Subcutaneous abdominal adipose tissue (tissue), 5 donors: ENCODE measurements at regions not wholly inside any gene's neighbourhood (a gene's known extent, or its start where the extent isn't known, plus 50 kb on each side); places are given as distances from the start of the nearest gene placed in this dataset.

Source experiments
- H3K27ac ChIP-seq: one replicate; pipeline ENCODE4 v1.7.0; 2013; ENCODE audit warnings: low read depth, mild to moderate bottlenecking, inconsistent platforms, low read length, moderate library complexity
- H3K27me3 ChIP-seq, 5 donors: one replicate each; pipeline ENCODE4 v1.7.0; 2013; ENCODE audit warnings: low read length in 5 of 5, inconsistent platforms in 1 of 5; ENCODE audit not compliant: control insufficient read depth in 5 of 5, insufficient read depth in 4 of 5
- H3K36me3 ChIP-seq, 5 donors: one replicate each; pipeline ENCODE4 v1.7.0; 2013; ENCODE audit warnings: low read length in 5 of 5; ENCODE audit not compliant: control insufficient read depth in 5 of 5, insufficient read depth in 5 of 5
- H3K4me1 ChIP-seq, 5 donors: one replicate each; pipeline ENCODE4 v1.7.0; 2013; ENCODE audit warnings: low read length in 5 of 5, mild to moderate bottlenecking in 3 of 5, moderate library complexity in 1 of 5; ENCODE audit not compliant: control insufficient read depth in 5 of 5, insufficient read depth in 5 of 5
- H3K4me3 ChIP-seq, 5 donors: one replicate each; pipeline ENCODE4 v1.7.0; 2013; ENCODE audit warnings: low read length in 5 of 5, low read depth in 1 of 5
- H3K9ac ChIP-seq, 5 donors: one replicate each; pipeline ENCODE4 v1.7.0; 2013; ENCODE audit warnings: low read length in 5 of 5, mild to moderate bottlenecking in 4 of 5, moderate library complexity in 3 of 5
- H3K9me3 ChIP-seq, 5 donors: one replicate each; pipeline ENCODE4 v1.7.0; 2013; ENCODE audit warnings: low read length in 5 of 5; ENCODE audit not compliant: control insufficient read depth in 5 of 5
- donor health status: healthy.
- donor health status: healthy.
- donor health status: healthy.
- donor health status: healthy.
- donor health status: healthy.

- H3K4me3 ChIP-seq, result no peak overlapping the region
- no peaks in the 10 kb centered on the region for H3K4me1 ChIP-seq
- H3K27me3 ChIP-seq, result no peaks in the 10 kb centered on the region
These were observed 521.3 kb upstream of the LRRN3 start for GRCh38 chr7:110569486-110570205.

DNA sequence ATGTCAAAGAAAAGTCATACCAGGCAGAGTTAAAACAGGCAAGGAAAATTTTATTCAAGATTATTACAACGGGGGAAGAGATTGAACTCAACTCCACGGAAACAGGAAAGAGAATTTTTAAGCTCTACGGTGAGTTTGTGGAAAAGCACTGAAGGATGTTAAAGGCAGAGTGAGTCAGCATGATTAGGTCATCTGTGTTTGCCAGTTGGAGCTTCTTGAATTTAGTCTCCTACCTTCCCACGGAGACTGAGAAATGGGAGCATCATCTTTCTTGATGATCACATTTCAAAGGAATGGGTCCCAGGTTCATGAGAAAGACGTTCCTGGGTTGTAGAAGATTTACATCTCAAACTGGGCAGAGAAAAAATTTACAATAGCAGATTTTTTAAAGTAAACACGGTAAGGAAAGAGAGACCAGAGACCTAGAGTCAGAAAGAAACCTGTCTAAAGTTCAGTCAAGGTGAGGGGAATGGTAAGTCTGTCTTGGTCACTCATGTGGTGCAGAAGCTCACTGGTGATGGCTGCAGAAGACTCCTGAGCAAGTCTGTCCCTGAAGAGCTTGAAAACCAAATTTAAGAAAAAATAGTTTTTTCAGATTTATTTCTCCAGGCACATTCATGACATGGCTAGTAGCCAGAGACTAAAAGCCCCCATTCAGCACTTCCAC lies 516.9 kb upstream of the LRRN3 start:
- H3K9ac ChIP-seq, result no peak overlapping the region
- no peaks in the 10 kb centered on the region for H3K27me3 ChIP-seq
- no peaks in the 10 kb centered on the region for H3K9me3 ChIP-seq
- no peaks in the 10 kb centered on the region for H3K4me1 ChIP-seq
- H3K27ac ChIP-seq, result no peak overlapping the region
- no peak overlapping the region for H3K4me3 ChIP-seq
- no peaks in the 10 kb centered on the region for H3K36me3 ChIP-seq

More at GRCh38 chr7:110569486-110570205, 521.3 kb upstream of the LRRN3 start:
- Histone ChIP-seq H3K9me3 (no peaks in the 10 kb centered on the region), H3K9ac (no peak overlapping the region), H3K36me3 (no peaks in the 10 kb centered on the region), H3K27ac (no peak overlapping the region)

- no peak overlapping the region for H3K27ac ChIP-seq
- H3K4me3 ChIP-seq, result no peak overlapping the region
- H3K9me3 ChIP-seq, result no peaks in the 10 kb centered on the region
- H3K27me3 ChIP-seq, result no peaks in the 10 kb centered on the region
- H3K4me1 ChIP-seq, result peaks cover 0 to 2% (median 0%) of the 10 kb centered on the region in 5 donors
- H3K9ac ChIP-seq, result no peak overlapping the region
- no peaks in the 10 kb centered on the region for H3K36me3 ChIP-seq
These were observed 503.6 kb upstream of the LRRN3 start for GRCh38 chr7:110587294-110587693.

GRCh38 chr7:110590415-110590814 lies 500.5 kb upstream of the LRRN3 start:
- Histone ChIP-seq H3K27ac (no peak overlapping the region), H3K27me3 (no peaks in the 10 kb centered on the region), H3K4me3 (no peak overlapping the region), H3K9me3 (no peaks in the 10 kb centered on the region), H3K36me3 (no peaks in the 10 kb centered on the region), H3K9ac (no peak overlapping the region), H3K4me1 (peaks cover 0 to 2% (median 0%) of the 10 kb centered on the region in 5 donors)

DNA sequence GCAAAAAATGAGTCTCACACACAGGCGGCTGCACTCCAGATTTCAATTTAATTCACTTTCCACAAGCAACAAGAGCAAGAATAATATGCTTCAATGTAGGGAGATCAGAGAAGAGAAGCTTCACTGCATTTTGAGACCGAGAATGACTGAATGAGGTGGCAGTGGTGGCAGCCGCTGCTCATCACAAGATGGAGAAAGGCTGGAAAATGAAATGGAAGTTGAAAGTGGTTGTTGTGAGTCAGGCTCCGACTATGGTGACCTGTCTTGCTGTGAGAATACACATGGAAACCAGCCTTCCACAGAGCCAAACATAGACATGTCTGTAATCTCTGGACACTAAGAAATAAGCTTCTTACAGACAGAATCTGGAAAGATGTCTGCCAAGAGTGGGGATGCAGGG lies 499.6 kb upstream of the LRRN3 start:
- H3K36me3 ChIP-seq, result no peaks in the 10 kb centered on the region
- no peaks in the 10 kb centered on the region for H3K27me3 ChIP-seq
- peaks cover 0 to 2% (median 0%) of the 10 kb centered on the region in 5 donors for H3K4me1 ChIP-seq
- H3K9ac ChIP-seq, result no peak overlapping the region
- H3K27ac ChIP-seq, result no peak overlapping the region
- H3K4me3 ChIP-seq, result no peak overlapping the region
- no peaks in the 10 kb centered on the region for H3K9me3 ChIP-seq

GRCh38 chr7:110592557-110592956 lies 498.4 kb upstream of the LRRN3 start:
- Histone ChIP-seq H3K9ac (no peak overlapping the region), H3K27ac (no peak overlapping the region), H3K4me1 (peaks cover 0 to 2% (median 0%) of the 10 kb centered on the region in 5 donors), H3K9me3 (no peaks in the 10 kb centered on the region), H3K4me3 (no peak overlapping the region), H3K36me3 (no peaks in the 10 kb centered on the region), H3K27me3 (no peaks in the 10 kb centered on the region)

DNA sequence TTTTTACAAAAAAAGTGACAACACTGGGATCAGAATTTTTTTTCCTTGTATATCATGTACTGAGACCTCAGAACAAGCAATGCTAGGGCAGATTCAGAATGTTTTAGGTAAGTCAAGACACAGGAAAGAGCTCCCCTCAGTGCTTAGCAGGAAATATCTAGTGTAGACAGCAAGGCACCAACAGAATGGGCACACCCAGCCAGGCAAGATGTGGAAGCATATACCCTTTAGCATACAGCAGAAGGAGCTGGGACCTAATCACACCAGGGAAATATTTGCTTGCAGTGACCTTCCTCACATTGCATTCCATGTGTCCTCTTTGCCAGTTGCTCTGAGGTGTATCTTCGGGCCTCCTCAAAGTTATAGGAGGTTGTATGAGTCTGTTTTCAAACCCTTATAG lies 497.6 kb upstream of the LRRN3 start:
- no peaks in the 10 kb centered on the region for H3K36me3 ChIP-seq
- no peaks in the 10 kb centered on the region for H3K27me3 ChIP-seq
- H3K9me3 ChIP-seq, result no peaks in the 10 kb centered on the region
- H3K4me3 ChIP-seq, result no peak overlapping the region
- H3K4me1 ChIP-seq, result peaks cover 0 to 2% (median 0%) of the 10 kb centered on the region in 5 donors
- no peak overlapping the region for H3K27ac ChIP-seq
- H3K9ac ChIP-seq, result no peak overlapping the region

- H3K27me3 ChIP-seq, result no peaks in the 10 kb centered on the region
- no peak overlapping the region for H3K9ac ChIP-seq
- no peaks in the 10 kb centered on the region for H3K36me3 ChIP-seq
- no peaks in the 10 kb centered on the region for H3K9me3 ChIP-seq
- no peak overlapping the region for H3K27ac ChIP-seq
- H3K4me3 ChIP-seq, result no peak overlapping the region
- no peaks in the 10 kb centered on the region for H3K4me1 ChIP-seq
These were observed 495.2 kb upstream of the LRRN3 start for GRCh38 chr7:110595694-110596093.

GRCh38 chr7:110600956-110601355 lies 490.0 kb upstream of the LRRN3 start:
- Histone ChIP-seq H3K27ac (no peak overlapping the region), H3K27me3 (no peaks in the 10 kb centered on the region), H3K9ac (no peak overlapping the region), H3K9me3 (no peaks in the 10 kb centered on the region), H3K4me3 (no peak overlapping the region), H3K36me3 (no peaks in the 10 kb centered on the region), H3K4me1 (no peaks in the 10 kb centered on the region)

DNA sequence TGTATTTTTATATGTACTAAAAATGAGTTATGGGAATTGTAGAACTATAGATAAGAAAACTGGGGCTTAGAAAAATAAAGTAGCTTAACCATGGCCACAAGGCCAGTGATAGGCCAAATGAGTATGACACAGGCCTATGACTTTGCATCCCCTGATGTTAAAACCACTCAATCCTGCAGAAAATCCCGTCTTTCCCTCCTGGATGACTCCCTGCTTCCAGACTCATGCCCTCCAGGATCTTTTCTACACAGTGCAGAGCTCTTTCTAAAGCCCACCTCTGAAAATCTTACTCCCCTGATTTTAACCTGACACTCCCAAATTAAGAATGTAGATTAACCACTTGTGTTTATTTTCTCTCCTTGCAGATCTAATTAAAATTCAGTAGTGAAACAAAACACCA lies 489.2 kb upstream of the LRRN3 start:
- H3K27me3 ChIP-seq, result no peaks in the 10 kb centered on the region
- H3K4me3 ChIP-seq, result no peak overlapping the region
- no peaks in the 10 kb centered on the region for H3K36me3 ChIP-seq
- H3K4me1 ChIP-seq, result no peaks in the 10 kb centered on the region
- H3K9ac ChIP-seq, result no peak overlapping the region
- no peaks in the 10 kb centered on the region for H3K9me3 ChIP-seq
- H3K27ac ChIP-seq, result no peak overlapping the region
